CMK (cell line): ENCODE measurements at regions not wholly inside any gene's neighbourhood (a gene's known extent, or its start where the extent isn't known, plus 50 kb on each side); places are given as distances from the start of the nearest gene placed in this dataset.

ENCODE experiments used
- DNase-seq: peaks from one replicate; pipeline ENCODE4 v3.0.0-alpha.2; 2010; ENCODE audit warnings: low read depth

GRCh38 chr12:127678945-127679344 lies 588.0 kb upstream of the TMEM132C start:
- no peak for DNase-seq

GRCh38 chr12:127680516-127680915 lies 586.5 kb upstream of the TMEM132C start:
- no peak for DNase-seq

GRCh38 chr12:127681151-127681754 lies 585.7 kb upstream of the TMEM132C start:
- DNase-seq = no peak

- no peak for DNase-seq
Measured at GRCh38 chr12:127685491-127685890, 581.5 kb upstream of the TMEM132C start.

GRCh38 chr12:127685931-127686330 lies 581.0 kb upstream of the TMEM132C start:
- no peak for DNase-seq

- no peak for DNase-seq
Measured at GRCh38 chr12:127687181-127687580, 579.8 kb upstream of the TMEM132C start.

GRCh38 chr12:127688906-127689428 lies 578.0 kb upstream of the TMEM132C start:
- DNase-seq = no peak

- no peak for DNase-seq
Measured at GRCh38 chr12:127690161-127690560, 576.8 kb upstream of the TMEM132C start.

- no peak for DNase-seq
Measured at GRCh38 chr12:127696963-127697362, 570.0 kb upstream of the TMEM132C start.

GRCh38 chr12:127703026-127703425 lies 563.9 kb upstream of the TMEM132C start:
- no peak for DNase-seq

GRCh38 chr12:127711108-127711507 lies 555.9 kb upstream of the TMEM132C start:
- no peak for DNase-seq

- no peak for DNase-seq
Measured at GRCh38 chr12:127712561-127712960, 554.4 kb upstream of the TMEM132C start.

GRCh38 chr12:127716166-127716565 lies 550.8 kb upstream of the TMEM132C start:
- DNase-seq = no peak

GRCh38 chr12:127717278-127717677 lies 549.7 kb upstream of the TMEM132C start:
- DNase-seq = no peak

GRCh38 chr12:127720334-127720733 lies 546.6 kb upstream of the TMEM132C start:
- no peak for DNase-seq

GRCh38 chr12:127722611-127723010 lies 544.4 kb upstream of the TMEM132C start:
- DNase-seq = no peak

GRCh38 chr12:127723251-127723650 lies 543.7 kb upstream of the TMEM132C start:
- DNase-seq = peak; percentile 22

GRCh38 chr12:127726671-127727315 lies 540.2 kb upstream of the TMEM132C start:
- no peak for DNase-seq

GRCh38 chr12:127728285-127728684 lies 538.7 kb upstream of the TMEM132C start:
- DNase-seq = no peak

- DNase-seq = no peak
Measured at GRCh38 chr12:127728729-127729128, 538.2 kb upstream of the TMEM132C start.

- DNase-seq = no peak
Measured at GRCh38 chr12:127729381-127729780, 537.6 kb upstream of the TMEM132C start.

GRCh38 chr12:127731657-127732056 lies 535.3 kb upstream of the TMEM132C start:
- DNase-seq = no peak

GRCh38 chr12:127742231-127742630 lies 524.7 kb upstream of the TMEM132C start:
- no peak for DNase-seq
